ENCODE measurements at regions not wholly inside any gene's neighbourhood (a gene's known extent, or its start where the extent isn't known, plus 50 kb on each side); places are given as distances from the start of the nearest gene placed in this dataset.

DNA sequence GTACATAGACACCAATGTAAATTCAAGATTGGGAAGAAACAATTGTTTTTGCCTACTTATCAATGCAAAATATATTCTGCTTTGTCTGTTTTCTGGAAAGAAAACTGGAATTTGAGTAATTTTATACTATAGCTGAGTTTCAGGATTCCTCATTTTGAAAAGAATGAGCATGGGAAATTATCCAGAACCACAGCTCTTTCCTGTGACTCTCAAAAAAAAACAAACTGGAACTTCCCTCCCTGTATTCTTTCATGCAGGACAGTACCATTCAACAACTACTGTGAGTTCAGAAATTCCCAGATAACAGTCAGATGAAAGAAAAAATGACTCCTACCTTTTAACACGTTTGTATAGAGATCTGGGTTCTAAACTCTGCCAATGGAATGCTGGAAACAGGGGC lies 372.4 kb downstream of the TGFB2 start (continued):
- TF ChIP-seq, protein P1, sequence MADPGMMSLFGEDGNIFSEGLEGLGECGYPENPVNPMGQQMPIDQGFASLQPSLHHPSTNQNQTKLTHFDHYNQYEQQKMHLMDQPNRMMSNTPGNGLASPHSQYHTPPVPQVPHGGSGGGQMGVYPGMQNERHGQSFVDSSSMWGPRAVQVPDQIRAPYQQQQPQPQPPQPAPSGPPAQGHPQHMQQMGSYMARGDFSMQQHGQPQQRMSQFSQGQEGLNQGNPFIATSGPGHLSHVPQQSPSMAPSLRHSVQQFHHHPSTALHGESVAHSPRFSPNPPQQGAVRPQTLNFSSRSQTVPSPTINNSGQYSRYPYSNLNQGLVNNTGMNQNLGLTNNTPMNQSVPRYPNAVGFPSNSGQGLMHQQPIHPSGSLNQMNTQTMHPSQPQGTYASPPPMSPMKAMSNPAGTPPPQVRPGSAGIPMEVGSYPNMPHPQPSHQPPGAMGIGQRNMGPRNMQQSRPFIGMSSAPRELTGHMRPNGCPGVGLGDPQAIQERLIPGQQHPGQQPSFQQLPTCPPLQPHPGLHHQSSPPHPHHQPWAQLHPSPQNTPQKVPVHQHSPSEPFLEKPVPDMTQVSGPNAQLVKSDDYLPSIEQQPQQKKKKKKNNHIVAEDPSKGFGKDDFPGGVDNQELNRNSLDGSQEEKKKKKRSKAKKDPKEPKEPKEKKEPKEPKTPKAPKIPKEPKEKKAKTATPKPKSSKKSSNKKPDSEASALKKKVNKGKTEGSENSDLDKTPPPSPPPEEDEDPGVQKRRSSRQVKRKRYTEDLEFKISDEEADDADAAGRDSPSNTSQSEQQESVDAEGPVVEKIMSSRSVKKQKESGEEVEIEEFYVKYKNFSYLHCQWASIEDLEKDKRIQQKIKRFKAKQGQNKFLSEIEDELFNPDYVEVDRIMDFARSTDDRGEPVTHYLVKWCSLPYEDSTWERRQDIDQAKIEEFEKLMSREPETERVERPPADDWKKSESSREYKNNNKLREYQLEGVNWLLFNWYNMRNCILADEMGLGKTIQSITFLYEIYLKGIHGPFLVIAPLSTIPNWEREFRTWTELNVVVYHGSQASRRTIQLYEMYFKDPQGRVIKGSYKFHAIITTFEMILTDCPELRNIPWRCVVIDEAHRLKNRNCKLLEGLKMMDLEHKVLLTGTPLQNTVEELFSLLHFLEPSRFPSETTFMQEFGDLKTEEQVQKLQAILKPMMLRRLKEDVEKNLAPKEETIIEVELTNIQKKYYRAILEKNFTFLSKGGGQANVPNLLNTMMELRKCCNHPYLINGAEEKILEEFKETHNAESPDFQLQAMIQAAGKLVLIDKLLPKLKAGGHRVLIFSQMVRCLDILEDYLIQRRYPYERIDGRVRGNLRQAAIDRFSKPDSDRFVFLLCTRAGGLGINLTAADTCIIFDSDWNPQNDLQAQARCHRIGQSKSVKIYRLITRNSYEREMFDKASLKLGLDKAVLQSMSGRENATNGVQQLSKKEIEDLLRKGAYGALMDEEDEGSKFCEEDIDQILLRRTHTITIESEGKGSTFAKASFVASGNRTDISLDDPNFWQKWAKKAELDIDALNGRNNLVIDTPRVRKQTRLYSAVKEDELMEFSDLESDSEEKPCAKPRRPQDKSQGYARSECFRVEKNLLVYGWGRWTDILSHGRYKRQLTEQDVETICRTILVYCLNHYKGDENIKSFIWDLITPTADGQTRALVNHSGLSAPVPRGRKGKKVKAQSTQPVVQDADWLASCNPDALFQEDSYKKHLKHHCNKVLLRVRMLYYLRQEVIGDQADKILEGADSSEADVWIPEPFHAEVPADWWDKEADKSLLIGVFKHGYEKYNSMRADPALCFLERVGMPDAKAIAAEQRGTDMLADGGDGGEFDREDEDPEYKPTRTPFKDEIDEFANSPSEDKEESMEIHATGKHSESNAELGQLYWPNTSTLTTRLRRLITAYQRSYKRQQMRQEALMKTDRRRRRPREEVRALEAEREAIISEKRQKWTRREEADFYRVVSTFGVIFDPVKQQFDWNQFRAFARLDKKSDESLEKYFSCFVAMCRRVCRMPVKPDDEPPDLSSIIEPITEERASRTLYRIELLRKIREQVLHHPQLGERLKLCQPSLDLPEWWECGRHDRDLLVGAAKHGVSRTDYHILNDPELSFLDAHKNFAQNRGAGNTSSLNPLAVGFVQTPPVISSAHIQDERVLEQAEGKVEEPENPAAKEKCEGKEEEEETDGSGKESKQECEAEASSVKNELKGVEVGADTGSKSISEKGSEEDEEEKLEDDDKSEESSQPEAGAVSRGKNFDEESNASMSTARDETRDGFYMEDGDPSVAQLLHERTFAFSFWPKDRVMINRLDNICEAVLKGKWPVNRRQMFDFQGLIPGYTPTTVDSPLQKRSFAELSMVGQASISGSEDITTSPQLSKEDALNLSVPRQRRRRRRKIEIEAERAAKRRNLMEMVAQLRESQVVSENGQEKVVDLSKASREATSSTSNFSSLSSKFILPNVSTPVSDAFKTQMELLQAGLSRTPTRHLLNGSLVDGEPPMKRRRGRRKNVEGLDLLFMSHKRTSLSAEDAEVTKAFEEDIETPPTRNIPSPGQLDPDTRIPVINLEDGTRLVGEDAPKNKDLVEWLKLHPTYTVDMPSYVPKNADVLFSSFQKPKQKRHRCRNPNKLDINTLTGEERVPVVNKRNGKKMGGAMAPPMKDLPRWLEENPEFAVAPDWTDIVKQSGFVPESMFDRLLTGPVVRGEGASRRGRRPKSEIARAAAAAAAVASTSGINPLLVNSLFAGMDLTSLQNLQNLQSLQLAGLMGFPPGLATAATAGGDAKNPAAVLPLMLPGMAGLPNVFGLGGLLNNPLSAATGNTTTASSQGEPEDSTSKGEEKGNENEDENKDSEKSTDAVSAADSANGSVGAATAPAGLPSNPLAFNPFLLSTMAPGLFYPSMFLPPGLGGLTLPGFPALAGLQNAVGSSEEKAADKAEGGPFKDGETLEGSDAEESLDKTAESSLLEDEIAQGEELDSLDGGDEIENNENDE (IDR thresholded peaks at IDR 0.05; ENCODE audit: insufficient replicate concordance, low read length): no peak
- no peak for TF ChIP-seq TBP (IDR thresholded peaks at IDR 0.05; ENCODE audit: low read depth, low read length)
- TF ChIP-seq RAD21 (IDR thresholded peaks at IDR 0.05 in 1 of 2, conservative IDR thresholded peaks at IDR 0.05 in 1 of 2; ENCODE audit: low read depth in 2 of 2, low read length in 2 of 2): no peak
- no peak for TF ChIP-seq CTBP2 (IDR thresholded peaks at IDR 0.05; ENCODE audit: borderline replicate concordance, insufficient read depth, insufficient read length, low read length)
- TF ChIP-seq, protein P2, sequence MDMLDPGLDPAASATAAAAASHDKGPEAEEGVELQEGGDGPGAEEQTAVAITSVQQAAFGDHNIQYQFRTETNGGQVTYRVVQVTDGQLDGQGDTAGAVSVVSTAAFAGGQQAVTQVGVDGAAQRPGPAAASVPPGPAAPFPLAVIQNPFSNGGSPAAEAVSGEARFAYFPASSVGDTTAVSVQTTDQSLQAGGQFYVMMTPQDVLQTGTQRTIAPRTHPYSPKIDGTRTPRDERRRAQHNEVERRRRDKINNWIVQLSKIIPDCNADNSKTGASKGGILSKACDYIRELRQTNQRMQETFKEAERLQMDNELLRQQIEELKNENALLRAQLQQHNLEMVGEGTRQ (IDR thresholded peaks at IDR 0.05; ENCODE audit: low read length): no peak
- TF ChIP-seq JUN (IDR thresholded peaks at IDR 0.05; ENCODE audit: low read depth, low read length): no peak
- TF ChIP-seq POLR2AphosphoS5 (IDR thresholded peaks at IDR 0.05; ENCODE audit: low read depth, low read length): no peak
- no peak for TF ChIP-seq PHF8 (conservative IDR thresholded peaks at IDR 0.05; ENCODE audit: low read depth, low read length)
- TF ChIP-seq NANOG (IDR thresholded peaks at IDR 0.05; ENCODE audit: insufficient read depth, low read depth, low read length, poor library complexity, severe bottlenecking): no peak
